ENCODE measurements at regions not wholly inside any gene's neighbourhood (a gene's known extent, or its start where the extent isn't known, plus 50 kb on each side); places are given as distances from the start of the nearest gene placed in this dataset.
"Not testable (repeated sequence)": the region's sequence is repeated elsewhere in the genome, so short reads cannot be mapped to it uniquely, and the experiment has no call there.

DNA sequence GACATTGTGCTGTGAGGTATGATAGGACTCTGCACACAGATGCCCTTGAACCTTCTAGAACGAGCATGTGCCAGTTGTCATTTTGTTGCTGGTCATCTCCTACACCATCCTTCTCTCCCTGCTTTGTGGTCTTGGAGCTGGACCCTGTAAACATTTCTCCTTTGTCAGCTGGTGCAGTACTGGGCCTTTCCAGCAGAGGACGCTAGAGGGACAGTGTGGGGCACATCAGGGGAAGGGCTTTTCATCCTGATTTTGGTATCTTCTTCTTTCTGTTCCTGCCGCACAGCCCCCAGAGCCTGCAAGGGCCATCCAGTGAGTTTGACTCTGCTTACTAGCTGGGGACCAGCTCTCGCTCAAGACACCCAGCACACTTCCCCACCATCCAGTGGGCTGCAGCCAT is 484.6 kb downstream of the AACS start:
- no peak for TF ChIP-seq TCF7 (CRISPR knock-in tag; IDR thresholded peaks at IDR 0.05; ENCODE audit: low read depth)
- TF ChIP-seq, protein P1, sequence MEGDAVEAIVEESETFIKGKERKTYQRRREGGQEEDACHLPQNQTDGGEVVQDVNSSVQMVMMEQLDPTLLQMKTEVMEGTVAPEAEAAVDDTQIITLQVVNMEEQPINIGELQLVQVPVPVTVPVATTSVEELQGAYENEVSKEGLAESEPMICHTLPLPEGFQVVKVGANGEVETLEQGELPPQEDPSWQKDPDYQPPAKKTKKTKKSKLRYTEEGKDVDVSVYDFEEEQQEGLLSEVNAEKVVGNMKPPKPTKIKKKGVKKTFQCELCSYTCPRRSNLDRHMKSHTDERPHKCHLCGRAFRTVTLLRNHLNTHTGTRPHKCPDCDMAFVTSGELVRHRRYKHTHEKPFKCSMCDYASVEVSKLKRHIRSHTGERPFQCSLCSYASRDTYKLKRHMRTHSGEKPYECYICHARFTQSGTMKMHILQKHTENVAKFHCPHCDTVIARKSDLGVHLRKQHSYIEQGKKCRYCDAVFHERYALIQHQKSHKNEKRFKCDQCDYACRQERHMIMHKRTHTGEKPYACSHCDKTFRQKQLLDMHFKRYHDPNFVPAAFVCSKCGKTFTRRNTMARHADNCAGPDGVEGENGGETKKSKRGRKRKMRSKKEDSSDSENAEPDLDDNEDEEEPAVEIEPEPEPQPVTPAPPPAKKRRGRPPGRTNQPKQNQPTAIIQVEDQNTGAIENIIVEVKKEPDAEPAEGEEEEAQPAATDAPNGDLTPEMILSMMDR (IDR thresholded peaks at IDR 0.05) = peak; percentile 98
- peak; percentile 78 for ATAC-seq
- H3K4me1 Mint-ChIP-seq = 0 out of 2 replicates have a peak, but pooled peaks cover 5% of the 10 kb centered on the region

DNA sequence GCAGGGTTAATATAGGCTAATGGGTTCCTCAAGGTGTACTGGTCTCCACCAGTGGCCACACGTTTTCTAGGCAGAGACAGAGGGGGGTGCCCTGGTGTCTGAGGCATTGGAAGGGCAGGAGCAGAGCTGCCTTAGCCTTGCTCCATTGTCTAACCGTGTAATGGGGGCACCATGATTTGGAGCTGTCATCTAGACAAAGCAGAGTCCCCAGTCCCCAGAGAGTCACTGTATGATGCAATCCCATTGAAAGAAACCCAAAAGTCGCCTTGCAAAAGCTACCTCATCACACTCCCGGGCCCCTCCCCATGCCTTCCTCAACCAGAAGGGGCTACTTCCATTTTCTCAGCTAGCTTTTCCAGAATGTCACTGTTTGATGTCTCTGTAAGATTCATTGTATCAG is 487.1 kb downstream of the AACS start:
- no peak for ATAC-seq
- POLR2A ChIA-PET = no interaction called here
- DNase-seq (ENCODE audit: low spot score) = no peak
- CTCF ChIA-PET = interaction anchor here (1.1 to 2.4 kb wide), 2 partner anchors 131 to 219 kb away, joined by 3 to 7 read pairs; no protein-coding TSS in a partner anchor
- Mint-ChIP-seq H3K36me3 (peaks cover 4% of the 10 kb centered on the region), H3K27me3 (ENCODE audit: low read depth) (no peaks in the 10 kb centered on the region), H3K27ac (no peak overlapping the region), H3K4me3 (no peak overlapping the region), H3K9me3 (peaks cover 12% of the 10 kb centered on the region), H3K4me1 (0 out of 2 replicates have a peak, but pooled peaks cover 5% of the 10 kb centered on the region)
- TF ChIP-seq, protein P2, sequence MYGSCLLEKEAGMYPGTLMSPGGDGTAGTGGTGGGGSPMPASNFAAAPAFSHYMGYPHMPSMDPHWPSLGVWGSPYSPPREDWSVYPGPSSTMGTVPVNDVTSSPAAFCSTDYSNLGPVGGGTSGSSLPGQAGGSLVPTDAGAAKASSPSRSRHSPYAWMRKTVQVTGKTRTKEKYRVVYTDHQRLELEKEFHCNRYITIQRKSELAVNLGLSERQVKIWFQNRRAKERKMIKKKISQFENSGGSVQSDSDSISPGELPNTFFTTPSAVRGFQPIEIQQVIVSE (CRISPR knock-in tag; IDR thresholded peaks at IDR 0.05; ENCODE audit: borderline replicate concordance) = no peak
- TF ChIP-seq, protein P3, sequence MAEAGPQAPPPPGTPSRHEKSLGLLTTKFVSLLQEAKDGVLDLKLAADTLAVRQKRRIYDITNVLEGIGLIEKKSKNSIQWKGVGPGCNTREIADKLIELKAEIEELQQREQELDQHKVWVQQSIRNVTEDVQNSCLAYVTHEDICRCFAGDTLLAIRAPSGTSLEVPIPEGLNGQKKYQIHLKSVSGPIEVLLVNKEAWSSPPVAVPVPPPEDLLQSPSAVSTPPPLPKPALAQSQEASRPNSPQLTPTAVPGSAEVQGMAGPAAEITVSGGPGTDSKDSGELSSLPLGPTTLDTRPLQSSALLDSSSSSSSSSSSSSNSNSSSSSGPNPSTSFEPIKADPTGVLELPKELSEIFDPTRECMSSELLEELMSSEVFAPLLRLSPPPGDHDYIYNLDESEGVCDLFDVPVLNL (CRISPR knock-in tag; IDR thresholded peaks at IDR 0.05; ENCODE audit: borderline replicate concordance, low read depth) = no peak
- TF ChIP-seq TEAD1 (CRISPR knock-in tag; IDR thresholded peaks at IDR 0.05) (no peak), TEAD4 (CRISPR knock-in tag; IDR thresholded peaks at IDR 0.05) (no peak), ZNF317 (CRISPR knock-in tag; IDR thresholded peaks at IDR 0.05; ENCODE audit: borderline replicate concordance, low read depth) (no peak), NFATC4 (CRISPR knock-in tag; IDR thresholded peaks at IDR 0.05) (no peak), EMX1 (CRISPR knock-in tag; IDR thresholded peaks at IDR 0.05) (no peak)
- TF ChIP-seq, protein P4, sequence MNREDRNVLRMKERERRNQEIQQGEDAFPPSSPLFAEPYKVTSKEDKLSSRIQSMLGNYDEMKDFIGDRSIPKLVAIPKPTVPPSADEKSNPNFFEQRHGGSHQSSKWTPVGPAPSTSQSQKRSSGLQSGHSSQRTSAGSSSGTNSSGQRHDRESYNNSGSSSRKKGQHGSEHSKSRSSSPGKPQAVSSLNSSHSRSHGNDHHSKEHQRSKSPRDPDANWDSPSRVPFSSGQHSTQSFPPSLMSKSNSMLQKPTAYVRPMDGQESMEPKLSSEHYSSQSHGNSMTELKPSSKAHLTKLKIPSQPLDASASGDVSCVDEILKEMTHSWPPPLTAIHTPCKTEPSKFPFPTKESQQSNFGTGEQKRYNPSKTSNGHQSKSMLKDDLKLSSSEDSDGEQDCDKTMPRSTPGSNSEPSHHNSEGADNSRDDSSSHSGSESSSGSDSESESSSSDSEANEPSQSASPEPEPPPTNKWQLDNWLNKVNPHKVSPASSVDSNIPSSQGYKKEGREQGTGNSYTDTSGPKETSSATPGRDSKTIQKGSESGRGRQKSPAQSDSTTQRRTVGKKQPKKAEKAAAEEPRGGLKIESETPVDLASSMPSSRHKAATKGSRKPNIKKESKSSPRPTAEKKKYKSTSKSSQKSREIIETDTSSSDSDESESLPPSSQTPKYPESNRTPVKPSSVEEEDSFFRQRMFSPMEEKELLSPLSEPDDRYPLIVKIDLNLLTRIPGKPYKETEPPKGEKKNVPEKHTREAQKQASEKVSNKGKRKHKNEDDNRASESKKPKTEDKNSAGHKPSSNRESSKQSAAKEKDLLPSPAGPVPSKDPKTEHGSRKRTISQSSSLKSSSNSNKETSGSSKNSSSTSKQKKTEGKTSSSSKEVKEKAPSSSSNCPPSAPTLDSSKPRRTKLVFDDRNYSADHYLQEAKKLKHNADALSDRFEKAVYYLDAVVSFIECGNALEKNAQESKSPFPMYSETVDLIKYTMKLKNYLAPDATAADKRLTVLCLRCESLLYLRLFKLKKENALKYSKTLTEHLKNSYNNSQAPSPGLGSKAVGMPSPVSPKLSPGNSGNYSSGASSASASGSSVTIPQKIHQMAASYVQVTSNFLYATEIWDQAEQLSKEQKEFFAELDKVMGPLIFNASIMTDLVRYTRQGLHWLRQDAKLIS (CRISPR knock-in tag; IDR thresholded peaks at IDR 0.05; ENCODE audit: borderline replicate concordance) = no peak
- TF ChIP-seq, protein P5, sequence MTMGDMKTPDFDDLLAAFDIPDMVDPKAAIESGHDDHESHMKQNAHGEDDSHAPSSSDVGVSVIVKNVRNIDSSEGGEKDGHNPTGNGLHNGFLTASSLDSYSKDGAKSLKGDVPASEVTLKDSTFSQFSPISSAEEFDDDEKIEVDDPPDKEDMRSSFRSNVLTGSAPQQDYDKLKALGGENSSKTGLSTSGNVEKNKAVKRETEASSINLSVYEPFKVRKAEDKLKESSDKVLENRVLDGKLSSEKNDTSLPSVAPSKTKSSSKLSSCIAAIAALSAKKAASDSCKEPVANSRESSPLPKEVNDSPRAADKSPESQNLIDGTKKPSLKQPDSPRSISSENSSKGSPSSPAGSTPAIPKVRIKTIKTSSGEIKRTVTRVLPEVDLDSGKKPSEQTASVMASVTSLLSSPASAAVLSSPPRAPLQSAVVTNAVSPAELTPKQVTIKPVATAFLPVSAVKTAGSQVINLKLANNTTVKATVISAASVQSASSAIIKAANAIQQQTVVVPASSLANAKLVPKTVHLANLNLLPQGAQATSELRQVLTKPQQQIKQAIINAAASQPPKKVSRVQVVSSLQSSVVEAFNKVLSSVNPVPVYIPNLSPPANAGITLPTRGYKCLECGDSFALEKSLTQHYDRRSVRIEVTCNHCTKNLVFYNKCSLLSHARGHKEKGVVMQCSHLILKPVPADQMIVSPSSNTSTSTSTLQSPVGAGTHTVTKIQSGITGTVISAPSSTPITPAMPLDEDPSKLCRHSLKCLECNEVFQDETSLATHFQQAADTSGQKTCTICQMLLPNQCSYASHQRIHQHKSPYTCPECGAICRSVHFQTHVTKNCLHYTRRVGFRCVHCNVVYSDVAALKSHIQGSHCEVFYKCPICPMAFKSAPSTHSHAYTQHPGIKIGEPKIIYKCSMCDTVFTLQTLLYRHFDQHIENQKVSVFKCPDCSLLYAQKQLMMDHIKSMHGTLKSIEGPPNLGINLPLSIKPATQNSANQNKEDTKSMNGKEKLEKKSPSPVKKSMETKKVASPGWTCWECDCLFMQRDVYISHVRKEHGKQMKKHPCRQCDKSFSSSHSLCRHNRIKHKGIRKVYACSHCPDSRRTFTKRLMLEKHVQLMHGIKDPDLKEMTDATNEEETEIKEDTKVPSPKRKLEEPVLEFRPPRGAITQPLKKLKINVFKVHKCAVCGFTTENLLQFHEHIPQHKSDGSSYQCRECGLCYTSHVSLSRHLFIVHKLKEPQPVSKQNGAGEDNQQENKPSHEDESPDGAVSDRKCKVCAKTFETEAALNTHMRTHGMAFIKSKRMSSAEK (CRISPR knock-in tag; IDR thresholded peaks at IDR 0.05; ENCODE audit: borderline replicate concordance) = no peak

More for the DNA sequence above, 484.6 kb downstream of the AACS start:
- Mint-ChIP-seq H3K4me3 (no peak overlapping the region), H3K27ac (no peak overlapping the region; the same call in 1 of the 2 replicates), H3K9me3 (peaks cover 12% of the 10 kb centered on the region), H3K36me3 (peaks cover 12% of the 10 kb centered on the region), H3K27me3 (ENCODE audit: low read depth) (no peaks in the 10 kb centered on the region)
- POLR2A ChIA-PET = no interaction called here
- CTCF ChIA-PET = interaction anchor here (0.6 to 1.6 kb wide), 14 partner anchors 10 to 221 kb away, joined by 3 to 7 read pairs (median 3); no protein-coding TSS in a partner anchor
- peak; percentile 84 for DNase-seq (ENCODE audit: low spot score)

DNA sequence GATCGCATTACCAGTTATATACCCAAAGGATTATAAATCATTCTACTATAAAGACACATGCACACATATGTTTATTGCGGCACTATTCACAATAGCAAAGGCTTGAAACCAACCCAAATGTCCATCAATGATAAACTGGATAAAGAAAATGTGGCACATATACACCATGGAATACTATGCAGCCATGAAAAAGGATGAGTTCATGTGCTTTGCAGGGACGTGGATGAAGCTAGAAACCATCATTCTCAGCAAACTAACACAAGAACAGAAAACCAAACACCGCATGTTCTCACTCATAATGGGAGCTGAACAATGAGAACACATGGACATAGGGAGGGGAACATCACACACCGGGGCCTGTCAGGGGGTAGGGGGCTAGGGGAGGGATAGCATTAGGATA is 495.8 kb downstream of the AACS start:
- H3K36me3 Mint-ChIP-seq; CTCF ChIA-PET; H3K27ac Mint-ChIP-seq; H3K9me3 Mint-ChIP-seq; H3K27me3 Mint-ChIP-seq (ENCODE audit: low read depth); ATAC-seq; DNase-seq (ENCODE audit: low spot score); H3K4me1 Mint-ChIP-seq; H3K4me3 Mint-ChIP-seq; POLR2A ChIA-PET: not testable (repeated sequence)
